ENCODE measurements at regions not wholly inside any gene's neighbourhood (a gene's known extent, or its start where the extent isn't known, plus 50 kb on each side); places are given as distances from the start of the nearest gene placed in this dataset.

DNA sequence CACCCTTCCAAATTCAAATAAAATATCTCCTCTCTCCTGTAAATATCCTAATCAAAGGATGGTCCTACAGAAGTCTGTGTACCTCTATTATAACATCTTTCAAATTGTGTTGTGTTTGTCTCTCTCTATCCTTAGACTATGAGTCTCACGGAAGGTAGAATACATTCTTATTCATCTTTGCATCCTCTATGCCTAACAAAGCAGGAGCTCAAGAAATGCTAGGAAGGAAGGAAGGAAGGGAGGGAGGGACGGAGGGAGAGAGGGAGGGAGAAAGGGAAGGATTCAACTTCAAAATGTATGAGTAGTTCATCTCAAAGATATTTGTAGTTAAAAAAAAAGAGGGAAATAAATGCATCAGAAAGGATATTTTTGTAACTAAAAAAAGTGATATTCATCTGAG, 150.0 kb downstream of the RTP4 start:
- H3K79me2 ChIP-seq (ENCODE audit: insufficient read depth, low read length): no peaks in the 10 kb centered on the region
- no peaks in the 10 kb centered on the region for H3K4me1 ChIP-seq (ENCODE audit: insufficient read depth, low read length)
- H3K9ac ChIP-seq (ENCODE audit: low read depth, low read length): no peak overlapping the region
- no peak overlapping the region for H3K4me2 ChIP-seq (ENCODE audit: insufficient read depth, low read length)
- H3K4me3 ChIP-seq (ENCODE audit: low read depth in 1 of 2, low read length in 2 of 2): no peak overlapping the region
- no peaks in the 10 kb centered on the region for H3K9me3 ChIP-seq (ENCODE audit: insufficient read depth, low read length, severe bottlenecking)
- ATAC-seq (ENCODE audit: insufficient read depth, low read depth): no peak
- H3K27me3 ChIP-seq (ENCODE audit: insufficient read depth, low read length, poor library complexity): peaks cover 8% of the 10 kb centered on the region
- no peak overlapping the region for H3K27ac ChIP-seq (ENCODE audit: low read length)
- TF ChIP-seq, protein P1, sequence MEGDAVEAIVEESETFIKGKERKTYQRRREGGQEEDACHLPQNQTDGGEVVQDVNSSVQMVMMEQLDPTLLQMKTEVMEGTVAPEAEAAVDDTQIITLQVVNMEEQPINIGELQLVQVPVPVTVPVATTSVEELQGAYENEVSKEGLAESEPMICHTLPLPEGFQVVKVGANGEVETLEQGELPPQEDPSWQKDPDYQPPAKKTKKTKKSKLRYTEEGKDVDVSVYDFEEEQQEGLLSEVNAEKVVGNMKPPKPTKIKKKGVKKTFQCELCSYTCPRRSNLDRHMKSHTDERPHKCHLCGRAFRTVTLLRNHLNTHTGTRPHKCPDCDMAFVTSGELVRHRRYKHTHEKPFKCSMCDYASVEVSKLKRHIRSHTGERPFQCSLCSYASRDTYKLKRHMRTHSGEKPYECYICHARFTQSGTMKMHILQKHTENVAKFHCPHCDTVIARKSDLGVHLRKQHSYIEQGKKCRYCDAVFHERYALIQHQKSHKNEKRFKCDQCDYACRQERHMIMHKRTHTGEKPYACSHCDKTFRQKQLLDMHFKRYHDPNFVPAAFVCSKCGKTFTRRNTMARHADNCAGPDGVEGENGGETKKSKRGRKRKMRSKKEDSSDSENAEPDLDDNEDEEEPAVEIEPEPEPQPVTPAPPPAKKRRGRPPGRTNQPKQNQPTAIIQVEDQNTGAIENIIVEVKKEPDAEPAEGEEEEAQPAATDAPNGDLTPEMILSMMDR (IDR thresholded peaks at IDR 0.05; ENCODE audit: borderline replicate concordance, extremely low read depth, low read length, poor library complexity, severe bottlenecking): no peak
- TF ChIP-seq EZH2 (IDR thresholded peaks at IDR 0.05; ENCODE audit: borderline replicate concordance, low read depth, low read length, severe bottlenecking): no peak
- H3K36me3 ChIP-seq (ENCODE audit: insufficient read depth, low read length): no peaks in the 10 kb centered on the region
- no peak for DNase-seq
- no peaks in the 10 kb centered on the region for H4K20me1 ChIP-seq (ENCODE audit: insufficient read depth, low read length)
- H2AFZ ChIP-seq (ENCODE audit: low read depth, low read length): no peak overlapping the region

DNA sequence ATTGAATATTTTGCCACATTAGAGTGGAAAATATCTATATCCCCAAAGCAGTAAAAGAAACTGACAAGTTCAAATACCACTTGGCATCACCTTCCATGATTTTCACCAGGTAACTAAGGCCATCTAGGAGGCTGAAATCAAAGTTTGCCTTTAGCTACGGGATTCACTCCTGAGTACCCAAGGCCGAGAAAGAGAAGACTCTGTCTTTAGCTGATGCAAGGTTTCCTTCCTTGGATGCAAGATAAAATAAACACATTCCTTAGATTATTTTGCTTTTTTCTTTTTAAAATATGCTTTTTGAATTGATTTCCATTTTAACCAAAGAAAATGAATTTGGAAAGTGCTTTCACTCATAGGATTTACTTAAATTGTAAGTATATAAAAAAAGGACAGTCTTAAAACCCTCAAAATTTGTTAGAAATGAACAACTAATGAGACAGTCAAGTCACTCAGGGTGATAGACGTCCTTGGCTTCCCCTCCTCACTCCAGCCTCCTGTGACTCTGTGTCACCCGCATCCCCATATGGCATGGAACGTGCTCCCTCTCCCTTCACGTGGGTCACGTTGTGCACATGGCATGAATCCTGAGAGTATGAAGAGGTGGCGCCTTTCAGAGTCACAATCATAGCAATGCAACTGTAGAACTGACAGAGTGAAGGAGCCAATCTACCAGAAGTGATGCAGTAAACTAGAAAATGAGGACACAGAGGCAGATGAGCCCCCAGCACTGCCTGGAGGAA, 148.4 kb downstream of the RTP4 start:
- ATAC-seq (ENCODE audit: insufficient read depth, low read depth) (no peak), DNase-seq (no peak)
- peaks cover 8% of the 10 kb centered on the region for H3K27me3 ChIP-seq (ENCODE audit: insufficient read depth, low read length, poor library complexity)
- no peaks in the 10 kb centered on the region for H3K79me2 ChIP-seq (ENCODE audit: insufficient read depth, low read length)
- H3K4me1 ChIP-seq (ENCODE audit: insufficient read depth, low read length): no peaks in the 10 kb centered on the region
- H2AFZ ChIP-seq (ENCODE audit: low read depth, low read length): no peak overlapping the region
- no peak overlapping the region for H3K4me2 ChIP-seq (ENCODE audit: insufficient read depth, low read length)
- no peaks in the 10 kb centered on the region for H4K20me1 ChIP-seq (ENCODE audit: insufficient read depth, low read length)
- no peak overlapping the region for H3K27ac ChIP-seq (ENCODE audit: low read length)
- H3K9ac ChIP-seq (ENCODE audit: low read depth, low read length): no peak overlapping the region
- H3K4me3 ChIP-seq (ENCODE audit: low read depth in 1 of 2, low read length in 2 of 2): no peak overlapping the region
- no peak for TF ChIP-seq EZH2 (IDR thresholded peaks at IDR 0.05; ENCODE audit: borderline replicate concordance, low read depth, low read length, severe bottlenecking)
- TF ChIP-seq, protein P1 (IDR thresholded peaks at IDR 0.05; ENCODE audit: borderline replicate concordance, extremely low read depth, low read length, poor library complexity, severe bottlenecking): no peak
- H3K36me3 ChIP-seq (ENCODE audit: insufficient read depth, low read length): no peaks in the 10 kb centered on the region
- H3K9me3 ChIP-seq (ENCODE audit: insufficient read depth, low read length, severe bottlenecking): no peaks in the 10 kb centered on the region

DNA sequence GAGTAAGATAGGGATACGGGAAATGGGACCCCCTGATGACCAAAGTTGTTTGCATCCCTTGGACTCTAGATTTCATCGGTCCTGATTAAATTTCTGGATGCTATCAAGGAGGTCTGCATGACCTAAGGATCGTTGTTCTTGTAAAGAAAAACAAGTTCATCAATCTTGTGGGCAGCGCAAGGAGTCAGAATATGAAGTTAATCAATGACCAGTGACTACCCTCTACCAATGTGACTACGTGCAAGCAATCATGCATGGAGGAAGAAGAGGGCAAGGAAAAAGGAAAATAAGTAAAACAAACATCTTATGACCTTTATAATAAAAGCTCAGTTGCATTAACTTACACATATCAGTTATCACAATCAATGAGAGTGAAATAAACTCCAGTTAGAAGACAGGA, 139.7 kb downstream of the RTP4 start:
- Histone ChIP-seq H3K36me3 (ENCODE audit: insufficient read depth, low read length) (no peaks in the 10 kb centered on the region), H3K9me3 (ENCODE audit: insufficient read depth, low read length, severe bottlenecking) (no peaks in the 10 kb centered on the region), H3K27me3 (ENCODE audit: insufficient read depth, low read length, poor library complexity) (no peaks in the 10 kb centered on the region), H3K4me1 (ENCODE audit: insufficient read depth, low read length) (no peaks in the 10 kb centered on the region), H3K4me3 (ENCODE audit: low read depth in 1 of 2, low read length in 2 of 2) (no peak overlapping the region), H2AFZ (ENCODE audit: low read depth, low read length) (no peak overlapping the region), H3K4me2 (ENCODE audit: insufficient read depth, low read length) (no peak overlapping the region), H3K9ac (ENCODE audit: low read depth, low read length) (no peak overlapping the region), H4K20me1 (ENCODE audit: insufficient read depth, low read length) (no peaks in the 10 kb centered on the region), H3K79me2 (ENCODE audit: insufficient read depth, low read length) (no peaks in the 10 kb centered on the region), H3K27ac (ENCODE audit: low read length) (no peak overlapping the region)
- TF ChIP-seq, protein P1 (IDR thresholded peaks at IDR 0.05; ENCODE audit: borderline replicate concordance, extremely low read depth, low read length, poor library complexity, severe bottlenecking): no peak
- TF ChIP-seq EZH2 (IDR thresholded peaks at IDR 0.05; ENCODE audit: borderline replicate concordance, low read depth, low read length, severe bottlenecking): no peak
- DNase-seq (no peak), ATAC-seq (ENCODE audit: insufficient read depth, low read depth) (no peak)

All from DND-41 (cell line).